GM12891 (cell line): ENCODE measurements at regions not wholly inside any gene's neighbourhood (a gene's known extent, or its start where the extent isn't known, plus 50 kb on each side); places are given as distances from the start of the nearest gene placed in this dataset.
"Not testable (repeated sequence)": the region's sequence is repeated elsewhere in the genome, so short reads cannot be mapped to it uniquely, and the experiment has no call there.

ENCODE experiments used
- DNase-seq: peaks from one replicate; pipeline ENCODE4 v3.0.0; 2011; ENCODE audit warnings: low spot score; ENCODE audit not compliant: insufficient read length
- FAIRE-seq: peaks from 2 replicates; lab custom pipeline; 2011; peaks lifted over from hg19 to GRCh38; lab: Jason Lieb, UNC
- PAX5 ChIP-seq: IDR thresholded peaks from 2 replicates; pipeline ENCODE4 v1.6.1; 2011; ENCODE audit warnings: low read length, moderate library complexity, mild to moderate bottlenecking; ENCODE audit not compliant: insufficient read depth, severe bottlenecking
- POLR2A ChIP-seq: IDR thresholded peaks from 2 replicates; pipeline ENCODE4 v1.6.1; 2011; ENCODE audit warnings: low read depth, low read length, control low read depth
- POLR2AphosphoS5 ChIP-seq: IDR thresholded peaks from 2 replicates; pipeline ENCODE4 v1.6.1; 2011; ENCODE audit warnings: low read depth, low read length, control low read depth
- POU2F2 ChIP-seq: IDR thresholded peaks from 2 replicates; pipeline ENCODE4 v1.6.1; 2011; ENCODE audit warnings: low read depth, mild to moderate bottlenecking, control low read depth, low read length, moderate library complexity
- SPI1 ChIP-seq: IDR thresholded peaks from 2 replicates; pipeline ENCODE4 v1.6.1; 2011; ENCODE audit warnings: low read depth, low read length, control low read depth
- TAF1 ChIP-seq: IDR thresholded peaks from 2 replicates; pipeline ENCODE4 v1.6.1; 2011; ENCODE audit warnings: low read depth, low read length, control low read depth

DNA sequence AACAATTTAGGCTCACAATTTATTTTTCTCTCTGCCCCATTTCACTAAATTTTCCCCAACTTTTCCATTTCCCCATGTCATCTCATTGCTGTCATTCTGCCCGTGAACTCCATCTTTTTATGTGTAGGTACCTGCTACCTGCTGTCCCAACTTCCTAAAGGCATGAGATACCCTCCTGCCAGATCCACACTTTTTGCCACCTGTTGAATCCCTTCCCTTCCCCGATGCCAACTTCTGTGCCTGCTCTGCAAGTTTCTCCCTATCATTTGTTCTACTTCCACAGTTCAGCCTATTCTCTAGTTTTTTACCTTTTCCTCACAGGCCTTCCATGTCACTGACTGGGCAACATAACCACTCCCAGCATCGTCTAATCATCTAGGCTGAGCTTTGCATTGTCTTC, 607.5 kb upstream of the KLF12 start:
- FAIRE-seq (no peak), DNase-seq (no peak)

DNA sequence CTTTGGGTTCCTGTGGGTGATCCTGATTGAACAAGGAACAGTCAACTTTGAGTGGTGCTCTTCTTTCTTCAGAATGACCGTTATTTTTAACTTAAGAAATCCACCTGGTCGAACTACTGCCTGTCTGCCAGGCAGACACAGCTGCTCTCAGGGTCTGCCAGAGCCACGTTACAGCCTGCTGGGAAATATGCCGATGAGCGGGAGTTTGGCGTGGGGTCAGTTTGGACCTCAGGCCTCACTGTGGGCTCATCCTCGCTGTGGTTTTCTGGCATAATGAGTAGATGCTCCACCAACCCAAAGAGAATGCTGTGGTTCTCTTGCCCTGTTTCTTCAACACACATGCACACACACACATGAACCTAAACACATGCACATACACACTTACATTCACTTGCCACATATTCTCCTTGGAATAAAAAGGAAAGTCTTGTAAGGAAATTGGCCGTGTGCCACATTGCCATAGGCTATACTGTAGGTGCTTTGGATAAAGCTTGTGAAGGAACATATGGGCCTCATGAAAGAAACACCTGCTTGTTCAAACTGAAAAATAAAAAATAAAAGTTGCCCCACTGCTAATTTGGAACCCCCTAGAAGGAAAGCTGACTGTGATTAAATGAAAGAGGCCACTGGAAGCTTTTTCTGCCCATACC, 598.7 kb upstream of the KLF12 start:
- DNase-seq (no peak), FAIRE-seq (no peak)
- TF ChIP-seq SPI1 (no peak), POU2F2 (no peak), PAX5 (no peak), POLR2AphosphoS5 (no peak), POLR2A (no peak), TAF1 (no peak)

More for the DNA sequence above, 607.5 kb upstream of the KLF12 start:
- no peak for TF ChIP-seq SPI1
- no peak for TF ChIP-seq POLR2A
- no peak for TF ChIP-seq PAX5
- no peak for TF ChIP-seq TAF1
- no peak for TF ChIP-seq POLR2AphosphoS5
- no peak for TF ChIP-seq POU2F2

DNA sequence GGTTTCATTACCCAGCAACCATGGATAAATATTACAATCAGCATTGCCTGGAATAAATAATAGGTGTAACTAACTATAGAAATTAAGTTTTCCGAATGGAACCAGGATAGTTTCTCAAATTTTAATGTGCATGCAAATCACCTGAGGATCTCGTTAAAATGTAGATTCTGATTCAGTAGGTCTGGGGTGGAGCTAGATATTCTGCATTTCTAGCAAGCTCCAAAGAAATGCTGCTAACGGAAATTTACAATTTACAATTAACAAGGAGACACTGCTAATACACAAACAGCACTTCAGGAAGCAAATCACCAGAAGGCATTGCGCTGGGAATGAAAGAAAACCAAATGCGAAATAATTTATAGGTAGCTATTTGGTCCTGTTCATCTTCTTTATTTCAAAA, 597.5 kb upstream of the KLF12 start:
- DNase-seq (no peak), FAIRE-seq (no peak)
- TF ChIP-seq SPI1, result no peak

DNA sequence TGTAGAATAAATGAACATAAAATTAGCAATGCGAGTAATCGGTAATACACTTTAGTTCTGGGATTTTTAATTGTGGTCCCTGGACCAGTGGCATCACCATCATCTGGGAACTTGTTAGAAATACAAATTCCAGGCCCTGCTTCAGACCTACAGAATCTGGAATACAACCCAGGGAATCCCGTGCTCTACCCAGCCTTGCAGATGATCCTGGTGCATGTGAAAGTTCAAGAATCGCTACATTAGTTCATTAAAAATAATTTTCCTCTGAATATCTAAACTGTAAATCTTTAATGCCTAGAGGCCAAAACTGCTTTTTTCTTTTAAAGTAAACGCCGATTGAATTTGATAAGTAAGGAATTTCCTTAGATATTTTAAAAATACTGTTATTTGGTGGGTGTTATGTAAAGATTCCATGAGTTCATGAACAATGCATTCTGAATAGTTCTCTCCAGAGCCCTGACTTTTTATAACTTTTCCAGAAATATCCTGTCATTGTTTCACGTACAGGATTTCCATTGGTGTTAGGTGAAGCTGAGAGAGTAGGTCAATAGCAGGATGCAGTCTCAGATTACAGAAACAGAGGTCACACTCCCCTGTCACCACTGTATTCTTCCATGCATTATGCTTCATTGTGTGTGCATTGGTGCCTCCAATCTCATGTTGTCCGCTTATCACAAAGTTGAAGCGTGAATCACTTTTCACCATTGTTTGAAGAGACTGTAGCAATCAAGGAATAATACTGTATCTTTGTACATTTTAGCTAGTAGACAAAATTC, 596.5 kb upstream of the KLF12 start:
- DNase-seq (no peak), FAIRE-seq (no peak)
- TF ChIP-seq PAX5, result no peak
- no peak for TF ChIP-seq POU2F2
- no peak for TF ChIP-seq SPI1
- TF ChIP-seq POLR2A, result no peak
- TF ChIP-seq TAF1, result no peak
- TF ChIP-seq POLR2AphosphoS5, result no peak

DNA sequence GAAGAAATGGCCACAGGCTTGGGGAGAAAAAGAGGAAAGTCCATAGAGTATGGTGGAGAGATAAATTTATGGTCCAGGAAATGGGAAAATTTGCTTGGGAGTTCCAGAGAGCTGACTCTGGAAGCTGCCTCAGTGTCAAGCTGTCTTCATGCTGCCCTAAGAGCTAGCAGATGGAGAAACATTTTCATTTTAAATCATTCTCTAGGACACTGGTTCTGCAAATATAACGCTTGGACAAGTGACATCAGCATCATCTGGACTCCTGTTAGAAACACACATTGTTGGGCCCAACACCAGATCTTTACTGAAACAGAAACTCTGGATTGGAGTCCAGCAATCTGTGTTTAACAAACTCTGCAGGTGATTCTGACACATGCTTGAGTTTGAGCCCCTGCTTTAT, 592.0 kb upstream of the KLF12 start:
- no peak for FAIRE-seq
- no peak for TF ChIP-seq PAX5
- TF ChIP-seq POU2F2, result no peak
- no peak for TF ChIP-seq TAF1
- no peak for TF ChIP-seq SPI1
- TF ChIP-seq POLR2AphosphoS5, result no peak
- no peak for TF ChIP-seq POLR2A
- DNase-seq, result no peak

DNA sequence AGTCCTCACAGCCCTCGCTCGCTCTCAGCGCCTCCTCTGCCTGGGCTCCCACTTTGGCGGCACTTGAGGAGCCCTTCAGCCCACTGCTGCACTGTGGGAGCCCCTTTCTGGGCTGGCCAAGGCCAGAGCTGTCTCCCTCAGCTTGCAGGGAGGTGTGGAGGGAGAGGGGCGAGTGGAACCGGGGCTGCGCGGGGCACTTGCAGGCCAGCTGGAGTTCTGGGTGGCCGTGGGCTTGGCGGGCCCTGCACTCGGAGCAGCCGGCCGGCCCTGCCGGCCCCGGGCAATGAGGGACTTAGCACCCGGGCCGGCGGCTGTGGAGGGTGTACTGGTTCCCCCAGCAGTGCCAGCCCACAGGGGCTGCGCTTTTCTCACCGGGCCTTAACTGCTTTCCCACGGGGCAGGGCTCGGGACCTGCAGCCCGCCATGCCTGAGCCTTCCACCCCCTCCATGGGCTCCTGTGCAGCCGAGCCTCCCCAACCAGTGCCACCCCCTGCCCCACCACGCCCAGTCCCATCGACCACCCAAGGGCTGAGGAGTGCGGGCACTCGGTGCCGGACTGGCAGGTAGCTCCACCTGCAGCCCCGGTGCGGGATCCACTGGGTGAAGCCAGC, 584.1 kb upstream of the KLF12 start:
- DNase-seq, FAIRE-seq: not testable (repeated sequence)

DNA sequence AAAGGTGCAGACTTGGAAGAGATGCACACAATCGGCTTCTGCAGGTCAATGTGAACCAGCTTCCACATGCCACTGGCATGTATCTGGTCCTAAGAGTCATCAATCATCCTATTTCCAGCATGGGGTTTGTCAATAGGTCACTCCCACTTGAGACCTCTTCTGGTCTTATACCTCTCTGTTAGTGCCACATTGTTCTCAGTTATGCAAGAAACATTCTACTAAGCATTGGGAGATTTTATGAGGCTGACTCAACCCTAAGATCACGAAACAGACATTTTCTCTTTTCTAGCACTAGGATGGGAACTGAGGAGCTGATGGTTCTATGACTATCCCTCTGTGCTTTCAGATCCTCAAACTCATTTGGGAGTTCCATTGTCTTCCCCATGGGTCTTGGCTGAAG, 581.5 kb upstream of the KLF12 start:
- DNase-seq (no peak), FAIRE-seq (no peak)
- TF ChIP-seq POLR2A (no peak), POU2F2 (no peak), POLR2AphosphoS5 (no peak), TAF1 (no peak), SPI1 (no peak), PAX5 (no peak)

DNA sequence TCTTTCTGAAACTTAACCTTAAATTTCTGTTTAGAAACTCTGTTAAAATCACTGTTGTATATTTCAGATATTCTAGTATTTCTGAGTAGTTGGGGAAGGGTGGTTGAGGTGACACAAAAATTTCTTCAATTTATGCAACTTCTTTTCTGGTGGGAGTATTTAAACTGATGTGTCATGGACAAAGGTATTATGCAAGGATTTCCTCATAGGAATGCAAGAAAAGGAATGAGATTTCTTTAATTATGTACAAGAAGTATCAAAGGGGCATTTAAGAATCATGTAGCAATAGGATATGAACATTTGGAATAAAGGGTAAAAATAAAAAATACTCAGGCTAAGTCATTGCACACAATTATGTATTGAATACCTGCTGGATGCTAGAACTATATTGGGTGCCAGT, 575.8 kb upstream of the KLF12 start:
- no peak for DNase-seq
- no peak for TF ChIP-seq POLR2AphosphoS5
- no peak for TF ChIP-seq SPI1
- no peak for TF ChIP-seq POU2F2
- FAIRE-seq, result no peak

DNA sequence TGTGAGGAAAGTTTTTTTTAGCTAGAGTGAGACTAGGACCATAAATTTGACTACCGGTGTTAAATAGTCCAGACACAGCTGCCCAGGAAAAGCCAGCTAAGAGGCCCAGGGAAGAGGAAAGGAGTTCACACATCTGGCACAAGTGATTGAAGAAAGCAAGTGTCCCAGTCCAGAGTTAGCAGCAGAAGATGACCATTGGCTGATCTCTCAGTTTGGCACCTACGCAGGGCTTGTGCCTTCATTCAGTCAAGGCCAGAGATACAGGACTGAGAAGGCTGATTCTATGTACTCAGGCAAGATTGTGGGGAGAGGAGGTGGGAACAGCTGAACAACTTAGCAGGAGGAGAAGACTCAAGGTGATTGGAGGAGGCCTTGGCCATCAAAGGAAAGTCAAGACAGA, 575.0 kb upstream of the KLF12 start:
- FAIRE-seq (no peak), DNase-seq (no peak)
- TF ChIP-seq POU2F2, result no peak
- TF ChIP-seq POLR2A, result no peak

DNA sequence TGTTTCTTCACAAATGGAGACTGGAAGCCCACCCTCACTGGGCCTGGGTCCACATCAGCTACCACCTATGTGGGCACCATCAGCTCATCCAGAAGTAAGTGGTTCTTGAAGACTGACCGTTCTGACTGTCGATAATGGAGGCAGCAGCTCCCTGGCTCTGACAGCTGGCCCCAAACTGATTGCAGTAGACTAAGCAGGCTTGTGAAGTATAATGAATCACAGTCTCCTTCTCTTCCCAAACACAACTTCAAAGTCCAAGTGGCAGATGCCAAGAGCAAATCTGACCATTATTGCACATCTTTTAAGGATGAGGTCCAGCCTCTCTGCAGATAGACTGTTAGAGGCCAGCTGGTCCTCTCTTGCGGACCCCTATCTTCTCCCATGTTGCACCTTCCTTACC, 574.4 kb upstream of the KLF12 start:
- no peak for TF ChIP-seq PAX5
- TF ChIP-seq SPI1, result no peak
- DNase-seq (no peak), FAIRE-seq (no peak)

DNA sequence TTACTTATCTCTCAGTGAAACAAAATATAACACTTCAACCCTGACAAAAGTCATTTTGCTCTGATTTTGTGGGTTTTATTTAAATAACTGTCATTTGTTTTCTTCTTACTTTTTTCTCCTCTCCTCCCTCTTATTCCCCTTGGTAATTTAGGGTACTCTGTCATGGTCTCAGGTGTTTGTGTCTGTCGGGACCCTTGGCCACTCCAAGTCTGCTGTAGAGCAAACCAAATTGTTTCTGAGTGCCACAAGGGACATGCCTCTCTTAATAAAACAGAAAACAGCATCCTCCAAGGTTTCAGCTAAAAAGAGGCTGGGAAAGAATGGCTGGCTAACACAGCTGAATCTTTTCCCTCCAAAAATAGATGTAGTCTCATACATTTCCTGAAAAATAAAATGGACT, 573.1 kb upstream of the KLF12 start:
- DNase-seq, result no peak
- TF ChIP-seq TAF1 (no peak), POU2F2 (no peak), PAX5 (no peak), POLR2A (no peak), SPI1 (no peak), POLR2AphosphoS5 (no peak)
- FAIRE-seq, result no peak
